HFF-Myc (cell line): ENCODE measurements at regions not wholly inside any gene's neighbourhood (a gene's known extent, or its start where the extent isn't known, plus 50 kb on each side); places are given as distances from the start of the nearest gene placed in this dataset.
"Not testable (repeated sequence)": the region's sequence is repeated elsewhere in the genome, so short reads cannot be mapped to it uniquely, and the experiment has no call there.

Experiments used
- DNase-seq: peaks from one replicate; pipeline ENCODE4 v3.0.0-alpha.2; 2011; ENCODE audit warnings: low read depth; ENCODE audit errors: extremely low read depth
- H3K4me3 ChIP-seq: replicated peaks from 2 replicates; pipeline ENCODE4 v1.5.1; 2011; ENCODE audit warnings: low read depth, mild to moderate bottlenecking, control low read depth, low read length
- TF ChIP-seq, protein P1 (sequence below): IDR thresholded peaks from 2 replicates; pipeline ENCODE4 v1.5.1; 2012; ENCODE audit warnings: mild to moderate bottlenecking, low read depth, low read length, control low read depth; ENCODE audit errors: missing control alignments

- no peak for DNase-seq
- no peak overlapping the region for H3K4me3 ChIP-seq
- TF ChIP-seq, protein P1, sequence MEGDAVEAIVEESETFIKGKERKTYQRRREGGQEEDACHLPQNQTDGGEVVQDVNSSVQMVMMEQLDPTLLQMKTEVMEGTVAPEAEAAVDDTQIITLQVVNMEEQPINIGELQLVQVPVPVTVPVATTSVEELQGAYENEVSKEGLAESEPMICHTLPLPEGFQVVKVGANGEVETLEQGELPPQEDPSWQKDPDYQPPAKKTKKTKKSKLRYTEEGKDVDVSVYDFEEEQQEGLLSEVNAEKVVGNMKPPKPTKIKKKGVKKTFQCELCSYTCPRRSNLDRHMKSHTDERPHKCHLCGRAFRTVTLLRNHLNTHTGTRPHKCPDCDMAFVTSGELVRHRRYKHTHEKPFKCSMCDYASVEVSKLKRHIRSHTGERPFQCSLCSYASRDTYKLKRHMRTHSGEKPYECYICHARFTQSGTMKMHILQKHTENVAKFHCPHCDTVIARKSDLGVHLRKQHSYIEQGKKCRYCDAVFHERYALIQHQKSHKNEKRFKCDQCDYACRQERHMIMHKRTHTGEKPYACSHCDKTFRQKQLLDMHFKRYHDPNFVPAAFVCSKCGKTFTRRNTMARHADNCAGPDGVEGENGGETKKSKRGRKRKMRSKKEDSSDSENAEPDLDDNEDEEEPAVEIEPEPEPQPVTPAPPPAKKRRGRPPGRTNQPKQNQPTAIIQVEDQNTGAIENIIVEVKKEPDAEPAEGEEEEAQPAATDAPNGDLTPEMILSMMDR = no peak
These were observed 611.9 kb upstream of the TBX3 start for GRCh38 chr12:115295886-115296285.

GRCh38 chr12:115294453-115295133 is 610.6 kb upstream of the TBX3 start:
- TF ChIP-seq, protein P1 = no peak
- no peak for DNase-seq
- no peak overlapping the region for H3K4me3 ChIP-seq

GRCh38 chr12:115285429-115285828 is 601.5 kb upstream of the TBX3 start:
- not testable (repeated sequence) for H3K4me3 ChIP-seq, DNase-seq

- TF ChIP-seq, protein P1 = no peak
- no peak for DNase-seq
- no peak overlapping the region for H3K4me3 ChIP-seq
These were observed 589.5 kb upstream of the TBX3 start for GRCh38 chr12:115273456-115273855.

DNA sequence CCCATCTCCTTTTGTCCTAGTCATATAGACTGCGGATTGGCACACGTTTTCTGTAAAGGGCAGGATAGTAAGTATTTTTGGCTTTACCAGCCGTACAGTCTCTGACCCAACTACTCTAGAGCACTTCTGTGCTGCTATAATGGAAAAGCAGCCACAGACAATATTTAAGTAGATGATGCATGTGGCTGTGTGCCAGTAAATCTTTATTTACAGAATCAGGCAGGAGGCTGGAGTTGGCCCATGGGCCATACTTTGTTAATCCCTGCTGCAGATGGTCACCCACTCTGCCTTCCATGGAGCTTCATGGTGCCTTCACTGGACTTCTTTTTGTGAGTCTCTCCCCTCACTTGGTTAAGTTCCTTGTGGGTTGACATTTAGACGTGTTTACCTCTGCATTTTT is 584.5 kb upstream of the TBX3 start:
- TF ChIP-seq, protein P1 = no peak
- H3K4me3 ChIP-seq = no peak overlapping the region
- DNase-seq = no peak

GRCh38 chr12:115267891-115268290 is 583.9 kb upstream of the TBX3 start:
- no peak overlapping the region for H3K4me3 ChIP-seq
- TF ChIP-seq, protein P1 = no peak
- DNase-seq = no peak

DNA sequence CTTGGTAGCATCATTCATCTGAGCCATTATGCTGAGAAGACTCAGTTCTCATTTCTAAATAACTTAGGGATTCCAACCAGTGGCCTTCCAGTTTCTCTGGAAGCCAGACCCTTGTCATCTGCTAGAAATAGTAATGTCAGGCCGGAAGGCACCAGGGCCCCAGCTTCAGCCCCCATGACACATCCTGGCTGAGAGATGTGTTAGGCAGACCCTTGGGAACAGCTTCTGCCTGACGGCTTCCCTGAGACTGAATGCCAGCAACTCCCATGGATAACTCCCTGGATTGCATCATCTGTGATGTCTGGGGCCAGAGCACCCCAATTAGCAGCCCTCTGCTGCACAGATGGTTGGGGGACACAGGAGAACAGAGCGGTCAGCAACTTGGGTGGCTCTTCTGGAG is 583.5 kb upstream of the TBX3 start:
- DNase-seq = no peak
- no peak overlapping the region for H3K4me3 ChIP-seq
- TF ChIP-seq, protein P1 = no peak
